ENCODE measurements at regions not wholly inside any gene's neighbourhood (a gene's known extent, or its start where the extent isn't known, plus 50 kb on each side); places are given as distances from the start of the nearest gene placed in this dataset.

- H3K4me3 ChIP-seq (ENCODE audit: low read length) = no peak overlapping the region
- H3K79me2 ChIP-seq (replicated peaks; ENCODE audit: insufficient read depth, low read length) = no peaks in the 10 kb centered on the region
- H3K27ac ChIP-seq (ENCODE audit: low read length) = no peak overlapping the region
- H3K9ac ChIP-seq (ENCODE audit: low read length) = no peak overlapping the region
- TF ChIP-seq RAD21 (conservative IDR thresholded peaks at IDR 0.05) (no peak), TAF1 (IDR thresholded peaks at IDR 0.05; ENCODE audit: low read depth) (no peak), CTCF (IDR thresholded peaks at IDR 0.05; ENCODE audit: poor library complexity, severe bottlenecking) (no peak), EZH2 (IDR thresholded peaks at IDR 0.05; ENCODE audit: borderline replicate concordance, insufficient read depth, low read length, poor library complexity, severe bottlenecking) (no peak), POLR2AphosphoS5 (IDR thresholded peaks at IDR 0.05) (no peak)
- no peaks in the 10 kb centered on the region for H3K36me3 ChIP-seq (ENCODE audit: insufficient read depth, low read length)
- H3K4me2 ChIP-seq (ENCODE audit: low read length) = no peak overlapping the region
- no peak overlapping the region for H2AFZ ChIP-seq (ENCODE audit: low read depth, low read length)
- no peaks in the 10 kb centered on the region for H4K20me1 ChIP-seq (ENCODE audit: insufficient read depth)
- H3K27me3 ChIP-seq (ENCODE audit: insufficient read depth, low read depth, low read length) = no peaks in the 10 kb centered on the region
- H3K9me3 ChIP-seq (ENCODE audit: low read length) = peaks cover 1% of the 10 kb centered on the region
- no peaks in the 10 kb centered on the region for H3K9me2 ChIP-seq (ENCODE audit: insufficient read depth, low read length)
- H3F3A ChIP-seq (ENCODE audit: insufficient read depth, low read length, poor library complexity, severe bottlenecking) = no peaks in the 10 kb centered on the region
Measured at GRCh38 chr16:85194307-85195270, 82.3 kb upstream of the CIBAR2 start.

- no peak for TF ChIP-seq EP300 (conservative IDR thresholded peaks at IDR 0.05; ENCODE audit: poor library complexity, severe bottlenecking)
- Histone ChIP-seq H3K36me3 (ENCODE audit: insufficient read depth, low read length) (no peaks in the 10 kb centered on the region), H3K9me2 (ENCODE audit: insufficient read depth, low read length) (no peaks in the 10 kb centered on the region), H2AFZ (ENCODE audit: low read depth, low read length) (no peak overlapping the region), H3F3A (ENCODE audit: insufficient read depth, low read length, poor library complexity, severe bottlenecking) (no peaks in the 10 kb centered on the region), H3K79me2 (replicated peaks; ENCODE audit: insufficient read depth, low read length) (no peaks in the 10 kb centered on the region), H3K4me2 (ENCODE audit: low read length) (no peak overlapping the region), H3K9me3 (ENCODE audit: low read length) (no peaks in the 10 kb centered on the region), H3K9ac (ENCODE audit: low read length) (no peak overlapping the region), H4K20me1 (ENCODE audit: insufficient read depth) (no peaks in the 10 kb centered on the region), H3K27ac (ENCODE audit: low read length) (no peak overlapping the region), H3K4me3 (ENCODE audit: low read length) (no peak overlapping the region), H3K27me3 (ENCODE audit: insufficient read depth, low read depth, low read length) (no peaks in the 10 kb centered on the region)
Measured at GRCh38 chr16:85195271-85195647, 83.0 kb upstream of the CIBAR2 start.

GRCh38 chr16:85195900-85196772 lies 83.9 kb upstream of the CIBAR2 start:
- H3K9ac ChIP-seq (ENCODE audit: low read length) = no peak overlapping the region
- no peaks in the 10 kb centered on the region for H4K20me1 ChIP-seq (ENCODE audit: insufficient read depth)
- H3K27ac ChIP-seq (ENCODE audit: low read length) = no peak overlapping the region
- H3K36me3 ChIP-seq (ENCODE audit: insufficient read depth, low read length) = no peaks in the 10 kb centered on the region
- no peak for TF ChIP-seq TAF1 (IDR thresholded peaks at IDR 0.05; ENCODE audit: low read depth)
- no peak for TF ChIP-seq REST (IDR thresholded peaks at IDR 0.05; ENCODE audit: borderline replicate concordance)
- no peak for TF ChIP-seq EP300 (conservative IDR thresholded peaks at IDR 0.05; ENCODE audit: poor library complexity, severe bottlenecking)
- no peak for TF ChIP-seq CTCF (IDR thresholded peaks at IDR 0.05; ENCODE audit: poor library complexity, severe bottlenecking)
- TF ChIP-seq EZH2 (IDR thresholded peaks at IDR 0.05; ENCODE audit: borderline replicate concordance, insufficient read depth, low read length, poor library complexity, severe bottlenecking) = no peak
- TF ChIP-seq POLR2AphosphoS5 (IDR thresholded peaks at IDR 0.05) = no peak
- TF ChIP-seq MXI1 (conservative IDR thresholded peaks at IDR 0.05; ENCODE audit: poor library complexity, severe bottlenecking) = no peak
- TF ChIP-seq SMC3 (conservative IDR thresholded peaks at IDR 0.05; ENCODE audit: poor library complexity) = no peak
- no peak for TF ChIP-seq RAD21 (conservative IDR thresholded peaks at IDR 0.05)
- no peaks in the 10 kb centered on the region for H3K27me3 ChIP-seq (ENCODE audit: insufficient read depth, low read depth, low read length)
- no peaks in the 10 kb centered on the region for H3K79me2 ChIP-seq (replicated peaks; ENCODE audit: insufficient read depth, low read length)
- no peaks in the 10 kb centered on the region for H3K9me3 ChIP-seq (ENCODE audit: low read length)
- no peak overlapping the region for H2AFZ ChIP-seq (ENCODE audit: low read depth, low read length)
- H3F3A ChIP-seq (ENCODE audit: insufficient read depth, low read length, poor library complexity, severe bottlenecking) = no peaks in the 10 kb centered on the region
- no peak overlapping the region for H3K4me2 ChIP-seq (ENCODE audit: low read length)
- H3K4me3 ChIP-seq (ENCODE audit: low read length) = no peak overlapping the region
- H3K9me2 ChIP-seq (ENCODE audit: insufficient read depth, low read length) = no peaks in the 10 kb centered on the region
